Loucy (cell line): ENCODE measurements at regions not wholly inside any gene's neighbourhood (a gene's known extent, or its start where the extent isn't known, plus 50 kb on each side); places are given as distances from the start of the nearest gene placed in this dataset.

Source experiments
- CTCF ChIP-seq: fragments of 200-600 bp; sonication (generic); conservative IDR thresholded peaks from 2 replicates; pipeline ENCODE4 v1.5.1; 2014; ENCODE audit warnings: mild to moderate bottlenecking, antibody characterized with exemption, low read length
- EZH2phosphoT487 ChIP-seq: fragments of 200-600 bp; IDR thresholded peaks from 2 replicates; pipeline ENCODE4 v1.6.1; 2018; ENCODE audit warnings: antibody characterized with exemption, mild to moderate bottlenecking, moderate library complexity, borderline replicate concordance

GRCh38 chr18:67421651-67422050 lies 94.9 kb downstream of the DSEL start:
- TF ChIP-seq CTCF (no peak), EZH2phosphoT487 (no peak)
